Thyroid gland (tissue), 4 donors: ENCODE measurements at regions not wholly inside any gene's neighbourhood (a gene's known extent, or its start where the extent isn't known, plus 50 kb on each side); places are given as distances from the start of the nearest gene placed in this dataset.

Experiments
- DNase-seq, 2 donors: peaks; one replicate each; pipeline ENCODE4 v3.0.0-alpha.2; 2019
- H3K27ac ChIP-seq, 3 donors: fragments of 200-600 bp; sonication (generic); 1 replicate in 2 of 3; 2 replicates in 1 of 3; pipeline ENCODE4 v1.5.1; 2016 to 2019; ENCODE audit warnings: mild to moderate bottlenecking in 1 of 3, moderate library complexity in 1 of 3
- H3K27me3 ChIP-seq: fragments of 200-600 bp; sonication (generic); one replicate; pipeline ENCODE4 v1.5.1; 2019
- H3K36me3 ChIP-seq, 2 donors: fragments of 200-600 bp; sonication (generic); one replicate each; pipeline ENCODE4 v1.5.1; 2016 to 2019
- H3K4me1 ChIP-seq, 2 donors: fragments of 200-600 bp; sonication (generic); one replicate each; pipeline ENCODE4 v1.5.1; 2017 to 2019
- H3K4me3 ChIP-seq, 3 donors: fragments of 200-600 bp; sonication (generic); replicated peaks in 1 of 3; 1 replicate in 2 of 3; 2 replicates in 1 of 3; pipeline ENCODE4 v1.5.1; 2016; ENCODE audit warnings: mild to moderate bottlenecking in 1 of 3
- H3K9me3 ChIP-seq: fragments of 200-600 bp; sonication (generic); one replicate; pipeline ENCODE4 v1.5.1; 2017
- POLR2A ChIP-seq, 2 donors: fragments of 450-650 bp; IDR thresholded peaks; one replicate each; pipeline ENCODE4 v1.6.1; 2017; ENCODE audit warnings: antibody characterized with exemption in 2 of 2, mild to moderate bottlenecking in 2 of 2, moderate library complexity in 1 of 2
- WGBS, 2 donors: methylation state at CpG; one replicate each; pipeline ENCODE4 v1.1.5; 2017; 5-methylcytosine and 5-hydroxymethylcytosine counted together
- intact Hi-C: fragments of 100-400 bp; cut with DNase I; formaldehyde crosslinking; loops from one replicate; pipeline ENCODE4 v1.15.1; 2023
- TF ChIP-seq, protein P1 (sequence below), 6 experiments: fragments of 200-600 bp in 3 of 6; fragments of 450-650 bp in 3 of 6; sonication (generic) in 3 of 6; IDR thresholded peaks; one replicate each; pipeline ENCODE4 v1.5.1; 2016 to 2019; ENCODE audit warnings: antibody characterized with exemption in 6 of 6, mild to moderate bottlenecking in 2 of 6, inconsistent platforms in 1 of 6, moderate library complexity in 1 of 6

DNA sequence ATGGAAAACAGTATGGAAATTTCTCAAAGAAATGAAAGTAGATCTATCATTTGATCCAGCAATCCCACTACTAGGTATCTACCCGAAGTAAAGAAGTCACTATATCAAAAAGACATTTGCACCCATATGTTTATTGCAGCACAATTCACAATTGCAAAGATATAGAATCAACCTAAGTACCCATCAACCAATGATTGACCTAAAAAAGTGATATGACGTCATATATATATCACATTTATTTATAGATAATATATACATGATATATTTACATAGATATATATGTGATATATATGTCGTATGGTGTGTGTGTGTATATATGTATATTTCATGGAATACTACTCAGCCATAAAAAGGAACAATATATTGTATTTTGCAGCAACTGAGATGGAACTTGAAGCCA, 188.3 kb upstream of the ARHGAP42 start:
- intact Hi-C loops, result no loop called here
- Histone ChIP-seq H3K4me1 (no peaks in the 10 kb centered on the region), H3K27me3 (no peaks in the 10 kb centered on the region), H3K27ac (no peak overlapping the region), H3K36me3 (no peaks in the 10 kb centered on the region), H3K4me3 (no peak overlapping the region), H3K9me3 (no peaks in the 10 kb centered on the region)
- TF ChIP-seq POLR2A (IDR thresholded peaks at IDR 0.05), result no peak
- TF ChIP-seq, protein P1, sequence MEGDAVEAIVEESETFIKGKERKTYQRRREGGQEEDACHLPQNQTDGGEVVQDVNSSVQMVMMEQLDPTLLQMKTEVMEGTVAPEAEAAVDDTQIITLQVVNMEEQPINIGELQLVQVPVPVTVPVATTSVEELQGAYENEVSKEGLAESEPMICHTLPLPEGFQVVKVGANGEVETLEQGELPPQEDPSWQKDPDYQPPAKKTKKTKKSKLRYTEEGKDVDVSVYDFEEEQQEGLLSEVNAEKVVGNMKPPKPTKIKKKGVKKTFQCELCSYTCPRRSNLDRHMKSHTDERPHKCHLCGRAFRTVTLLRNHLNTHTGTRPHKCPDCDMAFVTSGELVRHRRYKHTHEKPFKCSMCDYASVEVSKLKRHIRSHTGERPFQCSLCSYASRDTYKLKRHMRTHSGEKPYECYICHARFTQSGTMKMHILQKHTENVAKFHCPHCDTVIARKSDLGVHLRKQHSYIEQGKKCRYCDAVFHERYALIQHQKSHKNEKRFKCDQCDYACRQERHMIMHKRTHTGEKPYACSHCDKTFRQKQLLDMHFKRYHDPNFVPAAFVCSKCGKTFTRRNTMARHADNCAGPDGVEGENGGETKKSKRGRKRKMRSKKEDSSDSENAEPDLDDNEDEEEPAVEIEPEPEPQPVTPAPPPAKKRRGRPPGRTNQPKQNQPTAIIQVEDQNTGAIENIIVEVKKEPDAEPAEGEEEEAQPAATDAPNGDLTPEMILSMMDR (IDR thresholded peaks at IDR 0.05), result no peak
- WGBS, 2 donors, result 74 to 96% methylated on average over 3 of the region's 3 CpGs
- no peak for DNase-seq

DNA sequence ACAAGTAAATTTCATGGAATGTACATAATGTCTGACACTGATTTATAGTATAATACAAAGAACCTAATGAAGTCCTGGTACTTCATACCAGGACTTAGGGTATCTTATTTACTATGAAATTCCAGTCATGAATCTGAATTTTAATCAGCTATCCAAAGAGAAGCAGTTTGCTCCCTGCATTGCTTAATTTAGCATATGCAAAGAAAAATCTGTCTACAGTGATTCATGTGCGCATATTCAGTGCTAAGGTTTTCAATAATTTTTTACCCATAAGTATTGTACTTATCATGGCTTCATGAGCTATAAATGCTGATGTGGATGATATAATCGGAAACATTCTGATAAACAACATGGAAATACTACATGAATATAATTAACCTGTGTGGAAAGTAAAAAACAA, 185.6 kb upstream of the ARHGAP42 start:
- WGBS, 2 donors, result 93 to 99% methylated on average over 2 of the region's 2 CpGs
- H3K27me3 ChIP-seq, result no peaks in the 10 kb centered on the region
- H3K27ac ChIP-seq, result no peak overlapping the region
- no peaks in the 10 kb centered on the region for H3K36me3 ChIP-seq
- no peak overlapping the region for H3K4me3 ChIP-seq
- no peaks in the 10 kb centered on the region for H3K4me1 ChIP-seq
- no peak for TF ChIP-seq POLR2A (IDR thresholded peaks at IDR 0.05)
- TF ChIP-seq, protein P1 (IDR thresholded peaks at IDR 0.05), result no peak
- intact Hi-C loops, result no loop called here
- no peak for DNase-seq
- no peaks in the 10 kb centered on the region for H3K9me3 ChIP-seq

DNA sequence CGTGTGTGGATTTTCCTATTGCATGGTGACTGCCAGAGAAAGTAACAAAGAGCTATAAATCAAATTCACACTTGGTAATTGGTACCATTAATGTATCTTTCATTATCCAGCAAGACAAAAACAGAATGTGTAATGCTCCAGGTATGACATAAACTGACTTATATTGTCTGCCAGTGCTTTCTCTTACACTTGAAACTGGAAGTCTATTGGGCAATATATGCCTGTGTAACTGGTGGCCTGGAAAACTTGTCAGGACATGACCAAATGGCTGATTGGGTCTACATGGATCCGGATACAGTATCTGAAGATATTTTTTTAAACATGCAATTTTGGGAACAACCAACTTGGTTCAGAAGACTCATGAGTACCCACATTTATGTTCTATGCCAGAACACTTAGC, 174.6 kb upstream of the ARHGAP42 start:
- Histone ChIP-seq H3K4me1 (no peaks in the 10 kb centered on the region), H3K27me3 (no peaks in the 10 kb centered on the region), H3K27ac (no peak overlapping the region), H3K4me3 (no peak overlapping the region), H3K36me3 (no peaks in the 10 kb centered on the region), H3K9me3 (no peaks in the 10 kb centered on the region)
- TF ChIP-seq, protein P1 (IDR thresholded peaks at IDR 0.05), result no peak
- TF ChIP-seq POLR2A (IDR thresholded peaks at IDR 0.05), result no peak
- intact Hi-C loops, result no loop called here
- 87 to 94% methylated on average over 2 of the region's 2 CpGs for WGBS, 2 donors
- no peak for DNase-seq

DNA sequence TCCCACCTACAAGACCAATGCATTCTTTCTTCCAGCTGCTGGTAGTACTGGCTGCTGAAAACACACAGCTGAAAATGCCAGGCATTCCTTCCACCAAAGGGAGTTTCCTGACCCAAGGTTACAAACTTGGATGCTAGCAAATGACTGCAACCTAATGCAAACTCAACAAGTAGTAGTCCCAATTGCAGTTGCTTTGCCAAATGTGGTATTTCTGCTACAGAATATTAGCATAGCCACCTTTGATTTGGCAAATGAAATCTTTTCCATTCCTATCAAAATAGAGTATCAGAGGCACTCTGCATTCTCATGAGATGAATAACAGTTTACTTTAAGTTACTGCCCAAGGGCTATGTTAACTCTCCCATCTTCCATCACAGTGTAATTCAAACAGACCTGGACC, 172.0 kb upstream of the ARHGAP42 start:
- H3K9me3 ChIP-seq, result no peaks in the 10 kb centered on the region
- H3K36me3 ChIP-seq, result no peaks in the 10 kb centered on the region
- no peaks in the 10 kb centered on the region for H3K4me1 ChIP-seq
- H3K27ac ChIP-seq, result no peak overlapping the region
- H3K4me3 ChIP-seq, result no peak overlapping the region
- intact Hi-C loops, result no loop called here
- no peak for DNase-seq
- H3K27me3 ChIP-seq, result no peaks in the 10 kb centered on the region
- TF ChIP-seq POLR2A (IDR thresholded peaks at IDR 0.05), result no peak

DNA sequence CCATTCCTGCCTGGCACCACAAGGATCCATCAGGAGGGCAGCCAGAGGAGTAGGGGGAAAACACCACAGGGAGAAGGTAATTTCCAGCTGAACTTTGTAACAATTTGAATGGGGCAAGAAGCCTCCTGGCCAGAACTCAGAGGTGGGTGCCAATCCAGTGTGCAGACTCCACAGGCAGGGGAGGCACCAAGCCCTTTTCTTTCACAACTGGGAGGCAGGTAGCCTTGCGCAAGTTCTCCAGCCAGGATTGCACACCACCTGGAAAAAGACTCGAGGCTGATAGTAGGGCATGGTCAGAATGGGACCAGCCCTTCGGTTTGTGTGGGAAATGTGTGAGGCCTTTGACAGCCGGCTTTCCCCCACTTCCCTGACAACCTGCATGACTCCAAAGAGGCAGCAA, 161.9 kb upstream of the ARHGAP42 start:
- H3K4me3 ChIP-seq, result no peak overlapping the region
- H3K27ac ChIP-seq, result no peak overlapping the region
- H3K27me3 ChIP-seq, result no peaks in the 10 kb centered on the region
- DNase-seq, result no peak
- WGBS, 2 donors, result 86 to 89% methylated on average over 4 of the region's 4 CpGs
- H3K9me3 ChIP-seq, result no peaks in the 10 kb centered on the region
- H3K36me3 ChIP-seq, result no peaks in the 10 kb centered on the region
- TF ChIP-seq, protein P1 (IDR thresholded peaks at IDR 0.05), result no peak
- TF ChIP-seq POLR2A (IDR thresholded peaks at IDR 0.05), result no peak
- intact Hi-C loops, result no loop called here
- no peaks in the 10 kb centered on the region for H3K4me1 ChIP-seq

DNA sequence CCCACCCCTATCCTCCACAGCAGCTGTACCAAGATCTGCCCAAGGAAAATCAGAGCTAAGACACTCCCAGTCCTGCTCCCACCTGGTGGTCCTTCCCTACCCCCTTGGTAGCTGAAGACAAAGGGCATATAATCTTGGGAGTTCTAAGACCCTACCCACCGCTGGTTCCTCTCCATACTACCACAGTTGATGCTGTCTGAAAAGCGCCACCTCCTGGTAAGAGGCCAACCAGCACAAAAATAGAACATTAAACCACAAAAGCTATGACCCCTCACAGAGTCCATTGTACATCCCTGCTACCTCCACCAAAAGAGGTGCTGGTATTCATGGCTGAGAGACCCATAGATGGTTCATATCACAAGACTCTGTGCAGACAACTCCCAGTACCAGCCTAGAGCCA, 161.5 kb upstream of the ARHGAP42 start:
- Histone ChIP-seq H3K27me3 (no peaks in the 10 kb centered on the region), H3K27ac (no peak overlapping the region), H3K4me3 (no peak overlapping the region), H3K9me3 (no peaks in the 10 kb centered on the region), H3K4me1 (no peaks in the 10 kb centered on the region), H3K36me3 (no peaks in the 10 kb centered on the region)
- no peak for DNase-seq
- no peak for TF ChIP-seq POLR2A (IDR thresholded peaks at IDR 0.05)
- TF ChIP-seq, protein P1 (IDR thresholded peaks at IDR 0.05), result no peak
- intact Hi-C loops, result no loop called here
- 28 to 61% methylated on average over 2 of the region's 2 CpGs for WGBS, 2 donors
